ENCODE measurements at regions not wholly inside any gene's neighbourhood (a gene's known extent, or its start where the extent isn't known, plus 50 kb on each side); places are given as distances from the start of the nearest gene placed in this dataset.

DNA sequence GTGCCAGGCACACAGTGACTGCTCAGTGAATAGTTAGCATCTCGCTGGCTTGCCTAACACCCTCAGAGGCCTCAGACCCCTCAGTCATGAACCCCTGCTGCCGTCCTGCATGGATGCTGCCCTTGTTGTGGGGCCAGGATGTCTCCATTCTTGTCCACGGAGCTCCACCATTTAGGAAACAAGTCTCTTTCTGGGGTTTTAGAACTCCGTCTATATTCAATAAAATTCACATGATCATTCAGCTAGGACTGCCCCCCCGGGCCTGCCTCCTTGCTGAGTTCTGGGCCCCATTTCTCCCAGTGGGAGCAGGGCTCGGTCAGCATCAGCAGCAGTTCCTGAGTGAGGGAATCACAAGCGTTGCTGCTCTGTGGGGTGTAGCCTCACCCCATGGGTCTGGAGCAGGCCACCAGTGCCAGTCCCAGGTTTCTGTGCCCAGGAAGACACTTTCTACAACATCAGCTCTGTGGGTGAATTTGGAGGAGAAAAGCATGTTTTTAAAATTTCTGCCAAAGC, 134.1 kb downstream of the RHOU start:
- Histone ChIP-seq H3K27ac (no peak overlapping the region), H3K36me3 (no peaks in the 10 kb centered on the region), H3K4me3 (no peak overlapping the region), H3K9me3 (no peaks in the 10 kb centered on the region), H3K4me1 (ENCODE audit: control insufficient read depth in 1 of 2, low read depth in 2 of 2) (no peaks in the 10 kb centered on the region), H3K27me3 (replicated peaks; ENCODE audit: insufficient read depth) (no peaks in the 10 kb centered on the region)
- no peak for DNase-seq (ENCODE audit: low spot score)
- TF ChIP-seq, protein P1, sequence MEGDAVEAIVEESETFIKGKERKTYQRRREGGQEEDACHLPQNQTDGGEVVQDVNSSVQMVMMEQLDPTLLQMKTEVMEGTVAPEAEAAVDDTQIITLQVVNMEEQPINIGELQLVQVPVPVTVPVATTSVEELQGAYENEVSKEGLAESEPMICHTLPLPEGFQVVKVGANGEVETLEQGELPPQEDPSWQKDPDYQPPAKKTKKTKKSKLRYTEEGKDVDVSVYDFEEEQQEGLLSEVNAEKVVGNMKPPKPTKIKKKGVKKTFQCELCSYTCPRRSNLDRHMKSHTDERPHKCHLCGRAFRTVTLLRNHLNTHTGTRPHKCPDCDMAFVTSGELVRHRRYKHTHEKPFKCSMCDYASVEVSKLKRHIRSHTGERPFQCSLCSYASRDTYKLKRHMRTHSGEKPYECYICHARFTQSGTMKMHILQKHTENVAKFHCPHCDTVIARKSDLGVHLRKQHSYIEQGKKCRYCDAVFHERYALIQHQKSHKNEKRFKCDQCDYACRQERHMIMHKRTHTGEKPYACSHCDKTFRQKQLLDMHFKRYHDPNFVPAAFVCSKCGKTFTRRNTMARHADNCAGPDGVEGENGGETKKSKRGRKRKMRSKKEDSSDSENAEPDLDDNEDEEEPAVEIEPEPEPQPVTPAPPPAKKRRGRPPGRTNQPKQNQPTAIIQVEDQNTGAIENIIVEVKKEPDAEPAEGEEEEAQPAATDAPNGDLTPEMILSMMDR (IDR thresholded peaks at IDR 0.05) = no peak
- ATAC-seq (ENCODE audit: insufficient number of reproducible peaks, low FRiP score, low read depth) = no peak

DNA sequence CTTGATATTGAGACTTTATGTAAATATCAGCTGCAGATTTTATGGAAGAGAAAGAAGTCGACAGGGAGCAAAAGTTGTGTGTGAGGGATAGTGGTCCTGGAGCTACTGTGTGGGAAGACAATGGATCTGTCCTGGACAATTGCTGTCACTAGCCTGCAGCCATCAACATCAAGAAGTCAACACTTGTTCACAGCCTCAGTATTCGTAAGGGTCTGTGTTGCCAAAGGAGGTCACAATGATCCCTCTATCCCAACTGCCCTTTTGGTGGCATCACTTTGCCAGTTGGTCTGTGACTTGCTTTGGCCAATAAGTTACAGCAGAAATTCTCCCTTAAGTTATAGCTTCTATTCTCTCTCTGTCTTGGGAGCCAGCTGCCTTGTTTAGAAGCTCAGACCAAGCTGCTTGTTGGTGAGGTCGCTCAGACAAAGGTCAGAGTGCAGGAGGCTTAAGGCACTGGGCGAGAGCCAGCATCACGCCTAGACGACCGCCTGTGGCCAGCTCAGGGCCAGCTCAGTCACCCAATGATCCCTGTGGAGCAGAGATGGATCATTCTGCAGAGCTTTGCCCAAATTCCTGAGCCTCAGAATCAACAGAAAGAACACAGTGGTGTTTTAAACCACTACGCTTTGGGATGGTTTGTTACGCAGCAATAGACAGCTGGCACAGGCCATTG, 134.9 kb downstream of the RHOU start:
- Histone ChIP-seq H3K4me3 (no peak overlapping the region), H3K9me3 (no peaks in the 10 kb centered on the region), H3K27me3 (replicated peaks; ENCODE audit: insufficient read depth) (no peaks in the 10 kb centered on the region), H3K4me1 (ENCODE audit: control insufficient read depth in 1 of 2, low read depth in 2 of 2) (no peaks in the 10 kb centered on the region), H3K36me3 (no peaks in the 10 kb centered on the region), H3K27ac (no peak overlapping the region)
- ATAC-seq (ENCODE audit: insufficient number of reproducible peaks, low FRiP score, low read depth) (no peak), DNase-seq (ENCODE audit: low spot score) (no peak)
- TF ChIP-seq, protein P1 (IDR thresholded peaks at IDR 0.05) = no peak

DNA sequence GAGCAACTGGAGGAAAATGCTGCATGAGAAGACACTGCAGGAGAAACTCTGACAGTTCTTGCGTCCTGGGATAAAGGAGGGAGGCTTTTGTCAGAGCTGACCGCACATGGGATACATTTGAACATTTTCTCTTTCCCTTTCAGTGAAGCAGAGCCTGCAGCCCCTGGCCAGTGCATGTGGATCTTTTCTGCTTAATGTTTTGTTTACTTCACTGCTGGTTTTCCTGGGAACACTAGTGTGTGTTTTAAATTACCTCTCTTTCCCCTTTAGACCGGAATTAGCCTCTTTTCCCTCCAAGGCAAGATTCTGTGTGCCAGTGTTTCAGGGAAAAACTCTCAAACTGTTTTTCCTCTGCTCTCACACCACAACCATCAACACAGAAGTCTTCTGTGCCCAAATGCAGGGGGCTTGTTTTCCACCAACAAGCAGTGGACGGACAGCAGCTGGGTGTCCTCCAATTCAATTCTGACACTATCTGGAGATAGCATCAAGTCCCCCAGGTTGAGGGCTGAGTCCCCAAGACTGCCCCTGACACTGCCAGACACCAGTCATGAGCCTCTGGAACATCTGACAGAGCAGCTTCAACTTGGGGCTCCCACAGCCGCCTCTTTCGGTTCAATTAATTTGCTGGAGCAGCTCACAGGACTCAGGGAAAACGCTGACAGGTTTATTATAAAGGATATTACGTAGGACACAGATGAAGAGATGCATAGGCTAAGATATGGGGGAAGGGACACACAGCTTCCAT, 136.2 kb downstream of the RHOU start:
- Histone ChIP-seq H3K9me3 (no peaks in the 10 kb centered on the region), H3K36me3 (no peaks in the 10 kb centered on the region), H3K27me3 (replicated peaks; ENCODE audit: insufficient read depth) (no peaks in the 10 kb centered on the region), H3K27ac (no peak overlapping the region), H3K4me3 (no peak overlapping the region), H3K4me1 (ENCODE audit: control insufficient read depth in 1 of 2, low read depth in 2 of 2) (no peaks in the 10 kb centered on the region)
- DNase-seq (ENCODE audit: low spot score) (no peak), ATAC-seq (ENCODE audit: insufficient number of reproducible peaks, low FRiP score, low read depth) (no peak)
- TF ChIP-seq, protein P1 (IDR thresholded peaks at IDR 0.05) = no peak

DNA sequence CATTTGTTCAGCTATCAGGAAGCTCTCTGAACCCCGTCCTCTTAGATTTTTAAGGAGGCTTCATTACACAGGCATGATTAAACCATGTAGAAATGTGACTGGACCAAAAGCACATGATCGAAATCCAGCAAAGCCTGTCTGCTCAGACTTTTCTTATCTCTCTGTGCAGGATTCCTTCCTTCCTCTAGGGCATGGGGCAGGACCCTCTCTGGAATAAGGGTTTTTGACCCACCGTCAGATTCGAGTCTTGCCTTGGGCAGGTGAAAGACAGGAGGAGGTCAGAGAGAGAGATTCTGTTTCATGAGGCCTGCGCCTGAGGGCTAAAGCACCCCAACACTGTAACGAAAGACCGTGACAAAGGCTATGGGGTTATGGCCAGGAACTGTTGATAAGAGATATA, 136.8 kb downstream of the RHOU start:
- H3K27me3 ChIP-seq (replicated peaks; ENCODE audit: insufficient read depth) = no peaks in the 10 kb centered on the region
- no peaks in the 10 kb centered on the region for H3K9me3 ChIP-seq
- TF ChIP-seq, protein P1 (IDR thresholded peaks at IDR 0.05) = no peak
- no peaks in the 10 kb centered on the region for H3K4me1 ChIP-seq (ENCODE audit: control insufficient read depth in 1 of 2, low read depth in 2 of 2)
- H3K27ac ChIP-seq = no peak overlapping the region
- ATAC-seq (ENCODE audit: insufficient number of reproducible peaks, low FRiP score, low read depth) = no peak
- H3K4me3 ChIP-seq = no peak overlapping the region
- no peak for DNase-seq (ENCODE audit: low spot score)
- no peaks in the 10 kb centered on the region for H3K36me3 ChIP-seq

DNA sequence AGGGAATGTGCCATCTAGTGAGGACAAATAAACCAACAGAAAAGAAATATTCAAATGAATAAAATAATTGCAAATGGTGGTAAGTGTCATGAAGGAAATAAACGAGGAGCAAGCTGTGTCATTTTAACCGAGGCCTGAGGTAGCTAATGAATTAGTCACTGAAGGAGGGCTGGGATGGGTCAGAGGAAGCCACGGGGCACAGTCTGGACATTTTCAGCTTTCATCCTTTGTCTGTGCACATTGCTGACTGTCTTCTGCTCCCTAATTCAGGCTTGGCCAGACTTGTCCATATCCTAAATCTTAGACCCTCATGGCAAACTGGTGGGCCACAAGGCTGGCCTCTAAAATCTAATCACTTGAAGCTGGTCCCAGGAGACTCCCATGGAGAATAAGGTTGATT, 138.4 kb downstream of the RHOU start:
- DNase-seq (ENCODE audit: low spot score) (no peak), ATAC-seq (ENCODE audit: insufficient number of reproducible peaks, low FRiP score, low read depth) (no peak)
- no peaks in the 10 kb centered on the region for H3K9me3 ChIP-seq
- H3K4me3 ChIP-seq = no peak overlapping the region
- TF ChIP-seq, protein P1 (IDR thresholded peaks at IDR 0.05) = no peak
- no peaks in the 10 kb centered on the region for H3K36me3 ChIP-seq
- H3K4me1 ChIP-seq (ENCODE audit: control insufficient read depth in 1 of 2, low read depth in 2 of 2) = no peaks in the 10 kb centered on the region
- H3K27me3 ChIP-seq (replicated peaks; ENCODE audit: insufficient read depth) = no peaks in the 10 kb centered on the region
- H3K27ac ChIP-seq = no peak overlapping the region

All from thoracic aorta (tissue), 2 donors.